ENCODE measurements at regions not wholly inside any gene's neighbourhood (a gene's known extent, or its start where the extent isn't known, plus 50 kb on each side); places are given as distances from the start of the nearest gene placed in this dataset.

- Histone ChIP-seq H3K36me3 (ENCODE audit: insufficient read depth, insufficient read length, low read length) (no peaks in the 10 kb centered on the region), H3K9me3 (ENCODE audit: insufficient read depth, low read length) (no peaks in the 10 kb centered on the region), H3K27me3 (ENCODE audit: insufficient read depth, insufficient read length) (no peaks in the 10 kb centered on the region), H3K4me1 (ENCODE audit: insufficient read depth, insufficient read length) (no peaks in the 10 kb centered on the region), H3K4me3 (ENCODE audit: insufficient read length, low read depth) (no peak overlapping the region), H3K9ac (ENCODE audit: insufficient read length, low read depth) (no peak overlapping the region)
- no peak for DNase-seq (ENCODE audit: low read depth, low spot score)
- no peak for TF ChIP-seq ZNF274 (IDR thresholded peaks at IDR 0.05; ENCODE audit: low read depth, low read length)
- no peak for TF ChIP-seq YY1 (IDR thresholded peaks at IDR 0.05; ENCODE audit: insufficient read depth, insufficient read length)
- TF ChIP-seq SUZ12 (IDR thresholded peaks at IDR 0.05; ENCODE audit: extremely low read depth, insufficient read depth, insufficient read length) = no peak
These were observed 49.9 kb upstream of the C5orf46 start for GRCh38 chr5:147956064-147956841.
